ENCODE measurements at regions not wholly inside any gene's neighbourhood (a gene's known extent, or its start where the extent isn't known, plus 50 kb on each side); places are given as distances from the start of the nearest gene placed in this dataset.

DNA sequence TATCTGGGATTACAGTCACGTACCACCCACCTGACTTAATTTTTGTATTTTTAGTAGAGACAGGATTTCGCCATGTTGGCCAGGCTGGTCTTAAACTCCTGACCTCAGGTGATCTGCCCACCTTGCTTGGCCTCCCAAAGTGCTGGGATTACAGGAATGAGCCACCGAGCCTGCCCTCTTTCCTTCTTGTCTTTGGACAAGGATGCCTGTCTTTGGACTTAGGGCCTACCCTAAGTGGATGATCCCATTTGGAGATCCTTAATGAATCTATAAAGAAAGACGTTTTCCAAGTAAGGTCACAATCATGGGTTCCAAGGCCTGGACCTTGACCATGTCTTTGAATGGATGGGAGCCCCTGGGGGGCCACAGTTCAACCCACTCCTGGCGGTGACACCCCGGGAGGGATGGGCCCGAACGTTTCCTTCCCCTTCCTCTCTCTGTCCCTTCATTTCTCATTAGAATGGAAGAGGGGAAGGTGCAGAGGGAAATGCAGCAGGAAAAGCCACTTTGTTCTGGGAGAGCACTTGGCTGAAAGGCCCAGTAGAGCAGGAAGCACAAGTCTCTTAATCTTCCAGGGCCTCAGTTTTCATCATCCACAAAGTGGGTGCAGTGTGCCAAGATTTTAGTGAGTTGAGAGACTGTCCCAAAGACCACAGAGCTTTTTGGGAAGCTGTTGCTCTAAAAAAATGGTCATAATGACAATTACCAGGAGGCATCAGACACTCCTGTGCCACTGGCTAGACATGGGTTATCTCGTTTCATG is 353.3 kb downstream of the SEC14L1 start:
- TF ChIP-seq CTCF (IDR thresholded peaks at IDR 0.05) (no peak), POLR2A (IDR thresholded peaks at IDR 0.05) (no peak)

Data from breast epithelium (tissue), 3 donors.